ENCODE measurements at regions not wholly inside any gene's neighbourhood (a gene's known extent, or its start where the extent isn't known, plus 50 kb on each side); places are given as distances from the start of the nearest gene placed in this dataset.
"Not testable (repeated sequence)": the region's sequence is repeated elsewhere in the genome, so short reads cannot be mapped to it uniquely, and the experiment has no call there.

GRCh38 chr5:118321081-118321480, 667.3 kb downstream of the DTWD2 start:
- FAIRE-seq (no peak), DNase-seq (ENCODE audit: extremely low spot score, insufficient read length, low read depth) (no peak)

- no peak for FAIRE-seq
- no peak for DNase-seq (ENCODE audit: extremely low spot score, insufficient read length, low read depth)
Observed at GRCh38 chr5:118320121-118320520, 668.2 kb downstream of the DTWD2 start.

GRCh38 chr5:118314931-118315330, 673.4 kb downstream of the DTWD2 start:
- FAIRE-seq (no peak), DNase-seq (ENCODE audit: extremely low spot score, insufficient read length, low read depth) (no peak)

GRCh38 chr5:118311103-118311819, 677.1 kb downstream of the DTWD2 start:
- DNase-seq (ENCODE audit: extremely low spot score, insufficient read length, low read depth) (no peak), FAIRE-seq (no peak)

- DNase-seq (ENCODE audit: extremely low spot score, insufficient read length, low read depth) (no peak), FAIRE-seq (no peak)
Observed at GRCh38 chr5:118310401-118310800, 677.9 kb downstream of the DTWD2 start.

- DNase-seq (ENCODE audit: extremely low spot score, insufficient read length, low read depth) (no peak), FAIRE-seq (no peak)
Observed at GRCh38 chr5:118303296-118303695, 685.1 kb downstream of the DTWD2 start.

GRCh38 chr5:118302786-118303185, 685.6 kb downstream of the DTWD2 start:
- FAIRE-seq (no peak), DNase-seq (ENCODE audit: extremely low spot score, insufficient read length, low read depth) (no peak)

- no peak for DNase-seq (ENCODE audit: extremely low spot score, insufficient read length, low read depth)
- no peak for FAIRE-seq
Observed at GRCh38 chr5:118301696-118302095, 686.7 kb downstream of the DTWD2 start.

- FAIRE-seq (no peak), DNase-seq (ENCODE audit: extremely low spot score, insufficient read length, low read depth) (no peak)
Observed at GRCh38 chr5:118295045-118295444, 693.3 kb downstream of the DTWD2 start.

GRCh38 chr5:118293378-118293777, 695.0 kb downstream of the DTWD2 start:
- no peak for FAIRE-seq
- DNase-seq (ENCODE audit: extremely low spot score, insufficient read length, low read depth), result no peak

GRCh38 chr5:118290204-118290603, 698.1 kb downstream of the DTWD2 start:
- FAIRE-seq (no peak), DNase-seq (ENCODE audit: extremely low spot score, insufficient read length, low read depth) (no peak)

- not testable (repeated sequence) for DNase-seq (ENCODE audit: extremely low spot score, insufficient read length, low read depth); FAIRE-seq
Observed at GRCh38 chr5:118284230-118284629, 704.1 kb downstream of the DTWD2 start.

GRCh38 chr5:118282480-118283038, 705.8 kb downstream of the DTWD2 start:
- DNase-seq (ENCODE audit: extremely low spot score, insufficient read length, low read depth); FAIRE-seq: not testable (repeated sequence)

- no peak for DNase-seq (ENCODE audit: extremely low spot score, insufficient read length, low read depth)
- FAIRE-seq, result no peak
Observed at GRCh38 chr5:118279540-118280294, 708.6 kb downstream of the DTWD2 start.

- DNase-seq (ENCODE audit: extremely low spot score, insufficient read length, low read depth) (no peak), FAIRE-seq (no peak)
Observed at GRCh38 chr5:118270526-118270925, 717.8 kb downstream of the DTWD2 start.

GRCh38 chr5:118258223-118258622, 730.1 kb downstream of the DTWD2 start:
- FAIRE-seq (no peak), DNase-seq (ENCODE audit: extremely low spot score, insufficient read length, low read depth) (no peak)

GRCh38 chr5:118257066-118257465, 731.3 kb downstream of the DTWD2 start:
- FAIRE-seq (no peak), DNase-seq (ENCODE audit: extremely low spot score, insufficient read length, low read depth) (no peak)

- DNase-seq (ENCODE audit: extremely low spot score, insufficient read length, low read depth), result no peak
- no peak for FAIRE-seq
Observed at GRCh38 chr5:118253225-118254061, 734.9 kb downstream of the DTWD2 start.

- FAIRE-seq (no peak), DNase-seq (ENCODE audit: extremely low spot score, insufficient read length, low read depth) (no peak)
Observed at GRCh38 chr5:118249386-118249785, 739.0 kb downstream of the DTWD2 start.

GRCh38 chr5:118247458-118247857, 740.9 kb downstream of the DTWD2 start:
- FAIRE-seq (no peak), DNase-seq (ENCODE audit: extremely low spot score, insufficient read length, low read depth) (no peak)

All from GM18507 (cell line).